ENCODE measurements at regions not wholly inside any gene's neighbourhood (a gene's known extent, or its start where the extent isn't known, plus 50 kb on each side); places are given as distances from the start of the nearest gene placed in this dataset.

- TF ChIP-seq, protein P1, sequence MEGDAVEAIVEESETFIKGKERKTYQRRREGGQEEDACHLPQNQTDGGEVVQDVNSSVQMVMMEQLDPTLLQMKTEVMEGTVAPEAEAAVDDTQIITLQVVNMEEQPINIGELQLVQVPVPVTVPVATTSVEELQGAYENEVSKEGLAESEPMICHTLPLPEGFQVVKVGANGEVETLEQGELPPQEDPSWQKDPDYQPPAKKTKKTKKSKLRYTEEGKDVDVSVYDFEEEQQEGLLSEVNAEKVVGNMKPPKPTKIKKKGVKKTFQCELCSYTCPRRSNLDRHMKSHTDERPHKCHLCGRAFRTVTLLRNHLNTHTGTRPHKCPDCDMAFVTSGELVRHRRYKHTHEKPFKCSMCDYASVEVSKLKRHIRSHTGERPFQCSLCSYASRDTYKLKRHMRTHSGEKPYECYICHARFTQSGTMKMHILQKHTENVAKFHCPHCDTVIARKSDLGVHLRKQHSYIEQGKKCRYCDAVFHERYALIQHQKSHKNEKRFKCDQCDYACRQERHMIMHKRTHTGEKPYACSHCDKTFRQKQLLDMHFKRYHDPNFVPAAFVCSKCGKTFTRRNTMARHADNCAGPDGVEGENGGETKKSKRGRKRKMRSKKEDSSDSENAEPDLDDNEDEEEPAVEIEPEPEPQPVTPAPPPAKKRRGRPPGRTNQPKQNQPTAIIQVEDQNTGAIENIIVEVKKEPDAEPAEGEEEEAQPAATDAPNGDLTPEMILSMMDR (IDR thresholded peaks at IDR 0.05): no peak
- no peak for TF ChIP-seq POLR2A (IDR thresholded peaks at IDR 0.05)
Measured at GRCh38 chr15:77904901-77905300, 172.6 kb downstream of the TBC1D2B start.
